Smooth muscle cell (in vitro differentiated cells): ENCODE measurements at regions not wholly inside any gene's neighbourhood (a gene's known extent, or its start where the extent isn't known, plus 50 kb on each side); places are given as distances from the start of the nearest gene placed in this dataset.

Experiments
- DNase-seq: peaks from one replicate; lab custom pipeline; 2025; ENCODE audit not compliant: unreplicated experiment; lab: John Stamatoyannopoulos, UW
- H2AFZ ChIP-seq: fragments of 200-600 bp; sonication (generic); 2 replicates; pipeline ENCODE4 v1.6.0; 2016; ENCODE audit warnings: antibody characterized with exemption, low read depth, mild to moderate bottlenecking
- H3F3A ChIP-seq: fragments of 200-600 bp; sonication (generic); 2 replicates; pipeline ENCODE4 v1.6.0; 2017; ENCODE audit warnings: antibody characterized with exemption, low read depth
- H3K27ac ChIP-seq: fragments of 200-600 bp; sonication (generic); 2 replicates; pipeline ENCODE4 v1.5.1; 2016; ENCODE audit warnings: low read depth, mild to moderate bottlenecking
- H3K27me3 ChIP-seq: fragments of 200-600 bp; sonication (generic); 2 replicates; pipeline ENCODE4 v1.6.1; 2016; ENCODE audit warnings: low read depth, mild to moderate bottlenecking
- H3K36me3 ChIP-seq: fragments of 200-600 bp; sonication (generic); 2 replicates; pipeline ENCODE4 v1.5.1; 2016; ENCODE audit warnings: low read depth
- H3K4me1 ChIP-seq: fragments of 200-600 bp; sonication (generic); 2 replicates; pipeline ENCODE4 v1.5.1; 2016; ENCODE audit warnings: low read depth
- H3K4me2 ChIP-seq: fragments of 200-600 bp; sonication (generic); 2 replicates; pipeline ENCODE4 v1.6.0; 2016; ENCODE audit warnings: mild to moderate bottlenecking
- H3K4me3 ChIP-seq: fragments of 200-600 bp; sonication (generic); 2 replicates; pipeline ENCODE4 v1.5.1; 2016; ENCODE audit warnings: mild to moderate bottlenecking
- H3K79me2 ChIP-seq: fragments of 200-600 bp; sonication (generic); 2 replicates; pipeline ENCODE4 v1.6.0; 2016; ENCODE audit warnings: low read depth, mild to moderate bottlenecking
- H3K9ac ChIP-seq: fragments of 200-600 bp; sonication (generic); 2 replicates; pipeline ENCODE4 v1.6.0; 2016; ENCODE audit warnings: low read depth
- H3K9me3 ChIP-seq: fragments of 200-600 bp; sonication (generic); replicated peaks from 2 replicates; pipeline ENCODE4 v1.5.1; 2016; ENCODE audit warnings: low read depth
- H4K20me1 ChIP-seq: fragments of 200-600 bp; sonication (generic); 2 replicates; pipeline ENCODE4 v1.6.0; 2016; ENCODE audit warnings: low read depth
- CTCF ChIP-seq: fragments of 200-600 bp; sonication (generic); IDR thresholded peaks from 2 replicates; pipeline ENCODE4 v1.5.1; 2017; ENCODE audit warnings: borderline replicate concordance, mild to moderate bottlenecking, antibody characterized with exemption; ENCODE audit not compliant: insufficient read depth, poor library complexity, severe bottlenecking
- WGBS: methylation state at CpG from one replicate; pipeline ENCODE4 v1.1.7; 2016; ENCODE audit warnings: low lambda C conversion rate; 5-methylcytosine and 5-hydroxymethylcytosine counted together

GRCh38 chr3:139258276-139258675 lies 85.5 kb upstream of the MRPS22 start:
- no peaks in the 10 kb centered on the region for H3K9me3 ChIP-seq
- H2AFZ ChIP-seq, result no peak overlapping the region
- no peak overlapping the region for H3K4me2 ChIP-seq

GRCh38 chr3:139259398-139259797 lies 84.4 kb upstream of the MRPS22 start:
- Histone ChIP-seq H3K4me1 (no peaks in the 10 kb centered on the region), H3K27ac (no peak overlapping the region), H3K9me3 (no peaks in the 10 kb centered on the region), H2AFZ (no peak overlapping the region), H3K36me3 (no peaks in the 10 kb centered on the region), H3K9ac (no peak overlapping the region), H3K4me2 (no peak overlapping the region), H3K27me3 (peaks cover 12% of the 10 kb centered on the region), H3K4me3 (no peak overlapping the region), H4K20me1 (no peaks in the 10 kb centered on the region), H3K79me2 (no peaks in the 10 kb centered on the region), H3F3A (no peaks in the 10 kb centered on the region)
- WGBS, result 87% methylated on average over 2 of the region's 2 CpGs
- no peak for TF ChIP-seq CTCF
- no peak for DNase-seq

More at GRCh38 chr3:139258276-139258675, 85.5 kb upstream of the MRPS22 start:
- H4K20me1 ChIP-seq, result no peaks in the 10 kb centered on the region
- no peak for DNase-seq
- peaks cover 12% of the 10 kb centered on the region for H3K27me3 ChIP-seq
- TF ChIP-seq CTCF, result no peak
- no peaks in the 10 kb centered on the region for H3K36me3 ChIP-seq
- no peak overlapping the region for H3K27ac ChIP-seq
- H3K4me3 ChIP-seq, result no peak overlapping the region
- no peaks in the 10 kb centered on the region for H3K79me2 ChIP-seq
- no peak overlapping the region for H3K9ac ChIP-seq
- WGBS, result 77% methylated on average over 3 of the region's 4 CpGs
- no peaks in the 10 kb centered on the region for H3K4me1 ChIP-seq
- H3F3A ChIP-seq, result no peaks in the 10 kb centered on the region

GRCh38 chr3:139260041-139260486 lies 83.8 kb upstream of the MRPS22 start:
- H3K4me2 ChIP-seq, result no peak overlapping the region
- H3F3A ChIP-seq, result no peaks in the 10 kb centered on the region
- no peaks in the 10 kb centered on the region for H4K20me1 ChIP-seq
- no peaks in the 10 kb centered on the region for H3K79me2 ChIP-seq
- peaks cover 12% of the 10 kb centered on the region for H3K27me3 ChIP-seq
- H3K9me3 ChIP-seq, result no peaks in the 10 kb centered on the region
- DNase-seq, result no peak
- WGBS, result 77% methylated on average over 3 of the region's 3 CpGs
- H3K4me1 ChIP-seq, result no peaks in the 10 kb centered on the region
- H2AFZ ChIP-seq, result no peak overlapping the region
- H3K27ac ChIP-seq, result no peak overlapping the region
- TF ChIP-seq CTCF, result no peak
- no peak overlapping the region for H3K9ac ChIP-seq
- H3K4me3 ChIP-seq, result no peak overlapping the region
- no peaks in the 10 kb centered on the region for H3K36me3 ChIP-seq
